ENCODE measurements at regions not wholly inside any gene's neighbourhood (a gene's known extent, or its start where the extent isn't known, plus 50 kb on each side); places are given as distances from the start of the nearest gene placed in this dataset.

DNA sequence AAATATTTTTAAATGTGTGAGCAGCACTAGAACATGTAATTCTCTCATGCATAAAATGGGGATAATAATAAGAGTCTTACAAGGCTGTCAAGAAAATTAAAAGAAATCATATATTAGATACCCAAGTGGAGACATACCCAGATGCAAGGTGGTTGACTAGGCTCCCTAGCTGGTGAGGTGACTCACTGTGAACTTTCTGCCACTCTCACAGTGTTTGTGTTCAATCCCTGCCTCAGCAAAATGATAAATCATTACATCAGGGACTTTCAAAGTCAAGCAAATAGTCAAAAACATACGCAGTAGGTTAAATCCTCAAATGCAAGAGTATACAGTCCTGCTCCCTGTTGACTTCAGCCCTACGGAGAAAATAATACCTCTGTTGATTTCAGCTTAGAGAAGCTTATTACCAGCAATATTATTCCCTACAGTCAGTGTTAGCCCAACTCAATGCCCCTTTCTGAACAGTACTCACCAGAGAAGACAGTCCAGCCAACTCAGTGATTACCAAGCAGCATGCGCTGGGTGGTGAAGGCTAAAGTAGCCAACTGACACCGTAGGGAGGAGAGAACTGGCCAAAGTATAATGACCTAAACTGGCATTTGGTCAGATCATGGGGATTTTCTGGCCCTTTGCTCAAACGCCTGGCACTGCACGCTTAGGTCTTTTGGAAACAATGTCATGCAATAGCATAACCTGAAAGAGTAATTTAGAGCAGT lies 73.1 kb upstream of the BARX2 start:
- Histone ChIP-seq H3K36me3 (no peaks in the 10 kb centered on the region), H3K9me3 (no peaks in the 10 kb centered on the region), H3K4me1 (ENCODE audit: control insufficient read depth in 1 of 2, insufficient read depth in 1 of 2, low read depth in 1 of 2, low read length in 1 of 2) (no peaks in the 10 kb centered on the region), H3K27me3 (peaks cover 13% of the 10 kb centered on the region), H3K27ac (no peak overlapping the region), H3K4me3 (ENCODE audit: low read depth in 1 of 2, low read length in 1 of 2) (no peak overlapping the region)
- TF ChIP-seq CTCF (IDR thresholded peaks at IDR 0.05) = no peak

GRCh38 chr11:129300099-129300498 lies 75.5 kb upstream of the BARX2 start:
- Histone ChIP-seq H3K36me3 (no peaks in the 10 kb centered on the region), H3K4me1 (ENCODE audit: control insufficient read depth in 1 of 2, insufficient read depth in 1 of 2, low read depth in 1 of 2, low read length in 1 of 2) (no peaks in the 10 kb centered on the region), H3K9me3 (no peaks in the 10 kb centered on the region), H3K27me3 (peaks cover 13% of the 10 kb centered on the region), H3K27ac (no peak overlapping the region), H3K4me3 (ENCODE audit: low read depth in 1 of 2, low read length in 1 of 2) (no peak overlapping the region)
- no peak for TF ChIP-seq CTCF (IDR thresholded peaks at IDR 0.05)

- Histone ChIP-seq H3K36me3 (no peaks in the 10 kb centered on the region), H3K4me3 (ENCODE audit: low read depth in 1 of 2, low read length in 1 of 2) (no peak overlapping the region), H3K27me3 (peaks cover 13% of the 10 kb centered on the region), H3K4me1 (ENCODE audit: control insufficient read depth in 1 of 2, insufficient read depth in 1 of 2, low read depth in 1 of 2, low read length in 1 of 2) (no peaks in the 10 kb centered on the region), H3K27ac (no peak overlapping the region), H3K9me3 (no peaks in the 10 kb centered on the region)
- TF ChIP-seq CTCF (IDR thresholded peaks at IDR 0.05) = no peak
Measured at GRCh38 chr11:129298988-129299387, 76.7 kb upstream of the BARX2 start.

- TF ChIP-seq CTCF (IDR thresholded peaks at IDR 0.05) = no peak
- Histone ChIP-seq H3K27ac (no peak overlapping the region), H3K27me3 (peaks cover 19% of the 10 kb centered on the region), H3K36me3 (no peaks in the 10 kb centered on the region), H3K4me1 (ENCODE audit: control insufficient read depth in 1 of 2, insufficient read depth in 1 of 2, low read depth in 1 of 2, low read length in 1 of 2) (no peaks in the 10 kb centered on the region), H3K4me3 (ENCODE audit: low read depth in 1 of 2, low read length in 1 of 2) (no peak overlapping the region), H3K9me3 (no peaks in the 10 kb centered on the region)
Measured at GRCh38 chr11:129295746-129296145, 79.9 kb upstream of the BARX2 start.

- Histone ChIP-seq H3K27me3 (peaks cover 20% of the 10 kb centered on the region), H3K27ac (no peak overlapping the region), H3K9me3 (no peaks in the 10 kb centered on the region), H3K4me1 (ENCODE audit: control insufficient read depth in 1 of 2, insufficient read depth in 1 of 2, low read depth in 1 of 2, low read length in 1 of 2) (no peaks in the 10 kb centered on the region), H3K4me3 (ENCODE audit: low read depth in 1 of 2, low read length in 1 of 2) (no peak overlapping the region), H3K36me3 (no peaks in the 10 kb centered on the region)
- TF ChIP-seq CTCF (IDR thresholded peaks at IDR 0.05) = no peak
Measured at GRCh38 chr11:129292771-129293170, 82.9 kb upstream of the BARX2 start.
